Endothelial cell of umbilical vein (primary cell): ENCODE measurements at regions not wholly inside any gene's neighbourhood (a gene's known extent, or its start where the extent isn't known, plus 50 kb on each side); places are given as distances from the start of the nearest gene placed in this dataset.

Experiments used
- BruUV-seq: library from RNA; stranded (reverse); fragments of 400-500 nt; replicated peaks from 2 replicates; lab custom pipeline; 2021; lab: Mats Ljungman, UMichigan
- CTCF ChIA-PET: fragments of 300-600, 350-600 bp; sonication (Branson Sonifier 250); formaldehyde crosslinking; loops from one replicate; lab custom pipeline; 2021; ENCODE audit warnings: antibody characterized with exemption, inconsistent platforms; lab: Charles Lee
- POLR2A ChIA-PET: fragments of 300-600, 350-600 bp; sonication (Branson Sonifier 250); formaldehyde crosslinking; loops from one replicate; lab custom pipeline; 2021; ENCODE audit warnings: antibody characterized with exemption, inconsistent platforms; lab: Charles Lee
- DNase-seq: peaks from one replicate; pipeline ENCODE4 v3.0.0-alpha.2; 2011; ENCODE audit warnings: low read depth, low spot score
- FAIRE-seq: peaks from 2 replicates; lab custom pipeline; 2011; peaks lifted over from hg19 to GRCh38; lab: Jason Lieb, UNC
- H2AFZ ChIP-seq: 2 replicates; pipeline ENCODE4 v1.6.0; 2012; ENCODE audit warnings: low read depth, low read length, control low read depth, inconsistent platforms
- H3K27ac ChIP-seq: 2 replicates; pipeline ENCODE4 v1.5.1; 2011; ENCODE audit warnings: low read depth, mild to moderate bottlenecking, control low read depth, low read length, moderate library complexity; ENCODE audit not compliant: insufficient read depth
- H3K27me3 ChIP-seq, 2 experiments: 2 replicates each; pipeline versions ENCODE4 v1.6.0 to v1.6.1; 2011; ENCODE audit warnings: low read length in 2 of 2, mixed read lengths in 1 of 2; ENCODE audit not compliant: control insufficient read depth in 2 of 2, insufficient read depth in 2 of 2
- H3K36me3 ChIP-seq, 2 experiments: 2 replicates in 1 of 2; 3 replicates in 1 of 2; pipeline ENCODE4 v1.5.1; 2011; ENCODE audit warnings: low read length in 2 of 2, mild to moderate bottlenecking in 1 of 2, moderate library complexity in 1 of 2; ENCODE audit not compliant: control insufficient read depth in 2 of 2, insufficient read depth in 2 of 2; ENCODE audit errors: extremely low read depth in 1 of 2
- H3K4me1 ChIP-seq: 3 replicates; pipeline ENCODE4 v1.5.1; 2011; ENCODE audit warnings: mild to moderate bottlenecking, low read length; ENCODE audit not compliant: control insufficient read depth, insufficient read depth; ENCODE audit errors: extremely low read depth
- H3K4me2 ChIP-seq: 2 replicates; pipeline ENCODE4 v1.6.1; 2011; ENCODE audit warnings: low read length, control low read depth, mixed read lengths; ENCODE audit not compliant: insufficient read depth
- H3K4me3 ChIP-seq, 3 experiments: fragments of 200-600 bp in 1 of 3; sonication (generic), shearing (Covaris generic) in 1 of 3; replicated peaks in 1 of 3; 2 replicates each; pipeline ENCODE4 v1.5.1; 2011 to 2016; ENCODE audit warnings: control low read depth in 3 of 3, low read length in 3 of 3, mild to moderate bottlenecking in 2 of 3, inconsistent platforms in 1 of 3, low read depth in 1 of 3, moderate library complexity in 1 of 3; ENCODE audit not compliant: insufficient read depth in 1 of 3
- H3K79me2 ChIP-seq: 2 replicates; pipeline ENCODE4 v1.6.0; 2012; ENCODE audit warnings: low read length, inconsistent platforms; ENCODE audit not compliant: control insufficient read depth, insufficient read depth
- H3K9ac ChIP-seq: replicated peaks from 2 replicates; pipeline ENCODE3; 2011; ENCODE audit warnings: low read length, control low read depth; ENCODE audit not compliant: insufficient read depth; ENCODE audit errors: extremely low read depth
- H3K9me1 ChIP-seq: replicated peaks from 3 replicates; pipeline ENCODE4 v1.6.0; 2011; ENCODE audit warnings: mild to moderate bottlenecking, low read length; ENCODE audit not compliant: control insufficient read depth, insufficient read depth; ENCODE audit errors: extremely low read depth
- H3K9me3 ChIP-seq: replicated peaks from 2 replicates; pipeline ENCODE4 v1.5.1; 2012; ENCODE audit warnings: low read length, inconsistent platforms; ENCODE audit not compliant: control insufficient read depth, insufficient read depth
- H4K20me1 ChIP-seq: replicated peaks from 2 replicates; pipeline ENCODE3; 2011; ENCODE audit warnings: mild to moderate bottlenecking, low read length; ENCODE audit not compliant: control insufficient read depth, insufficient read depth; ENCODE audit errors: extremely low read depth
- EZH2 ChIP-seq: IDR thresholded peaks from 2 replicates; pipeline ENCODE4 v1.6.1; 2012; ENCODE audit warnings: borderline replicate concordance, low read depth, mild to moderate bottlenecking, moderate library complexity, low read length, inconsistent platforms; ENCODE audit not compliant: severe bottlenecking
- FOS ChIP-seq: IDR thresholded peaks from 2 replicates; pipeline ENCODE4 v1.6.1; 2011; ENCODE audit warnings: mild to moderate bottlenecking, low read length, moderate library complexity, borderline replicate concordance; ENCODE audit not compliant: insufficient read depth
- GATA2 ChIP-seq: IDR thresholded peaks from 2 replicates; pipeline ENCODE4 v1.7.0; 2011; ENCODE audit warnings: low read depth, mild to moderate bottlenecking, moderate library complexity, mixed read lengths, low read length; ENCODE audit not compliant: insufficient read length, insufficient read depth
- JUN ChIP-seq: IDR thresholded peaks from 2 replicates; pipeline ENCODE4 v1.6.1; 2011; ENCODE audit warnings: borderline replicate concordance, low read depth; ENCODE audit not compliant: insufficient read length, insufficient read depth
- MYC ChIP-seq: IDR thresholded peaks from one replicate; pipeline ENCODE4 v1.6.1; 2011; ENCODE audit warnings: mild to moderate bottlenecking, low read depth, low read length
- POLR2A ChIP-seq: IDR thresholded peaks from 2 replicates; pipeline ENCODE4 v1.6.1; 2012; ENCODE audit warnings: low read depth, mild to moderate bottlenecking, control low read depth, low read length
- POLR2AphosphoS5 ChIP-seq: IDR thresholded peaks from 2 replicates; pipeline ENCODE4 v1.6.1; 2012; ENCODE audit warnings: low read depth, mild to moderate bottlenecking, control low read depth, low read length, moderate library complexity; ENCODE audit not compliant: insufficient read depth
- dilution Hi-C: fragments of 300-500 bp; cut with MboI; formaldehyde crosslinking; loops from one replicate; pipeline ENCODE4 v1.15.0; 2019; ENCODE audit warnings: low sequenced_read_pairs; ENCODE audit not compliant: extremely low pct_ligation_motif_present
- intact Hi-C: fragments of 100-400 bp; cut with micrococcal nuclease; formaldehyde crosslinking; loops from one replicate; pipeline ENCODE4 v1.10.0; 2022
- TF ChIP-seq, protein P1 (sequence below), 2 donors: IDR thresholded peaks; 1 replicate in 1 of 2; 2 replicates in 1 of 2; pipeline ENCODE4 v1.5.1; 2011; ENCODE audit warnings: low read length in 2 of 2, mild to moderate bottlenecking in 2 of 2, moderate library complexity in 2 of 2, control low read depth in 1 of 2, inconsistent platforms in 1 of 2, low read depth in 1 of 2; ENCODE audit not compliant: insufficient read depth in 1 of 2; ENCODE audit errors: extremely low read depth in 1 of 2

DNA sequence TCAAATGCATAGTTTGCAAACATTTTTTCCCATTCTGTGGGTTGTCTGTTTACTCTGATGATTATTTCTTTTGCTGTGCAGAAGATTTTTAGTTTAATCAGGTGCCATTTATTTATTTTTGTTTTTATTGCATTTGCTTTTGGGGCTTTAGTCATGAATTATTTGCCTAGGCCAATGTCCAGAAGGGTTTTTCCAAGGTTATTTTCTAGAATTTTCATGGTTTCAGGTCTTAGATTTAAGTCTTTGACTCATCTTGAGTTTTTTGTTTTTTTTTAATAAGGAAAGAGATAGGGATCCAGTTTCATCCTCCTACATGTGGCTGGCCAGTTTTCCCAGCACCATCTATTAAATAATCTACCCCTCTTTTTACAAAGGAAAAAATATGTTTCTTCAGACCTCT, 57.2 kb upstream of the TMEM260 start:
- DNase-seq (no peak), FAIRE-seq (no peak)
- H3K36me3 ChIP-seq = no peaks in the 10 kb centered on the region
- intact Hi-C loops = no loop called here
- no peak overlapping the region for H3K4me3 ChIP-seq
- no peak overlapping the region for H3K27ac ChIP-seq
- POLR2A ChIA-PET = no interaction called here
- TF ChIP-seq POLR2A (no peak), FOS (no peak), JUN (no peak), POLR2AphosphoS5 (no peak), GATA2 (no peak)
- no peaks in the 10 kb centered on the region for H3K4me1 ChIP-seq
- CTCF ChIA-PET = no interaction called here
- no peak overlapping the region for H3K9ac ChIP-seq
- H3K9me1 ChIP-seq = no peaks in the 10 kb centered on the region
- no peaks in the 10 kb centered on the region for H4K20me1 ChIP-seq
- H3K79me2 ChIP-seq = no peaks in the 10 kb centered on the region
- peaks cover 11 to 12% of the 10 kb centered on the region in 2 experiments for H3K27me3 ChIP-seq
- no peak overlapping the region for H2AFZ ChIP-seq
- H3K9me3 ChIP-seq = no peaks in the 10 kb centered on the region
- dilution Hi-C loops = no loop called here
- no TSS peak for BruUV-seq
- no peak overlapping the region for H3K4me2 ChIP-seq

DNA sequence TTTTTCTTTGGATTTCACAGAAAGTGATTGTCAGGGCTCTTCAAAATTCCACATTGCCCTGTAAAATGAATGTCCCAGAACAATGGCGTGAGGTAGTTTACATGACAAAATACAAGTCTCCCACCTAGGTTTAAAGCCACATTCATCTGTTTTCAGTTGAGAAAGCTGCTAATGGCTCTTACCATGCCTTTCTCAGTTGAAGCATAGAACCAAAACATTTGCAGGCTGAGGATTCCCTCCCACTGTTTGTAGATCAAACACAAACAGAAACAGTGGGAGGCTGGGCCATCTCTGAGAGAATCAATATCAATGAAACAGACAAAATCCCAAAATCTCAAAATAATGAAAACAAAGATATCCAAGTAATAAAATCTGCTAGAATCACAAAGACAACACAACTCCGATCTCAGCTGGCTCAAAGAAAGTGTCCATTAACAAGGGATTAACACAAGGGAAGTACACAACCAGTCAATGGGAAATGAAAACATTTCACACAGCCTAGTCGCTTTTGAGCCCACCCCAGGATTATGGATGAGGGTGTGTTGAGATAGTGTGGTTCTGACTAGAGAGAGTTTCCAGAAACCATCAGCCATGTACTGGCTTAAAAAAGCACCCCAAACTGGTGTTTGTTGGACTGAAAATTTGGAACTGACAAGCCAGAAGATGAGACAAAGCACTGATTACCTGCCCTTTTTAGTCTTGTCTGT, 54.5 kb upstream of the TMEM260 start:
- Histone ChIP-seq H3K4me1 (no peaks in the 10 kb centered on the region), H3K27ac (no peak overlapping the region), H3K27me3 (peaks cover 11 to 12% of the 10 kb centered on the region in 2 experiments), H3K4me2 (no peak overlapping the region), H3K9me1 (no peaks in the 10 kb centered on the region), H3K9ac (no peak overlapping the region), H3K36me3 (no peaks in the 10 kb centered on the region), H4K20me1 (no peaks in the 10 kb centered on the region), H3K4me3 (no peak overlapping the region), H3K79me2 (no peaks in the 10 kb centered on the region), H2AFZ (no peak overlapping the region), H3K9me3 (no peaks in the 10 kb centered on the region)
- FAIRE-seq (no peak), DNase-seq (no peak)
- CTCF ChIA-PET = no interaction called here
- intact Hi-C loops (no loop called here), dilution Hi-C loops (no loop called here)
- POLR2A ChIA-PET = no interaction called here
- no TSS peak for BruUV-seq
- TF ChIP-seq JUN (no peak), MYC (no peak), POLR2A (no peak), POLR2AphosphoS5 (no peak), EZH2 (no peak)
- TF ChIP-seq, protein P1, sequence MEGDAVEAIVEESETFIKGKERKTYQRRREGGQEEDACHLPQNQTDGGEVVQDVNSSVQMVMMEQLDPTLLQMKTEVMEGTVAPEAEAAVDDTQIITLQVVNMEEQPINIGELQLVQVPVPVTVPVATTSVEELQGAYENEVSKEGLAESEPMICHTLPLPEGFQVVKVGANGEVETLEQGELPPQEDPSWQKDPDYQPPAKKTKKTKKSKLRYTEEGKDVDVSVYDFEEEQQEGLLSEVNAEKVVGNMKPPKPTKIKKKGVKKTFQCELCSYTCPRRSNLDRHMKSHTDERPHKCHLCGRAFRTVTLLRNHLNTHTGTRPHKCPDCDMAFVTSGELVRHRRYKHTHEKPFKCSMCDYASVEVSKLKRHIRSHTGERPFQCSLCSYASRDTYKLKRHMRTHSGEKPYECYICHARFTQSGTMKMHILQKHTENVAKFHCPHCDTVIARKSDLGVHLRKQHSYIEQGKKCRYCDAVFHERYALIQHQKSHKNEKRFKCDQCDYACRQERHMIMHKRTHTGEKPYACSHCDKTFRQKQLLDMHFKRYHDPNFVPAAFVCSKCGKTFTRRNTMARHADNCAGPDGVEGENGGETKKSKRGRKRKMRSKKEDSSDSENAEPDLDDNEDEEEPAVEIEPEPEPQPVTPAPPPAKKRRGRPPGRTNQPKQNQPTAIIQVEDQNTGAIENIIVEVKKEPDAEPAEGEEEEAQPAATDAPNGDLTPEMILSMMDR (IDR thresholded peaks at IDR 0.05; ENCODE audit: extremely low read depth in 1 of 2, insufficient read depth in 1 of 2, low read depth in 1 of 2, low read length in 2 of 2) = no peak
